MCF 10A (cell line): ENCODE measurements at regions not wholly inside any gene's neighbourhood (a gene's known extent, or its start where the extent isn't known, plus 50 kb on each side); places are given as distances from the start of the nearest gene placed in this dataset.

Experiments used
- BruUV-seq: library from RNA; stranded (reverse); fragments of 400-500 nt; replicated peaks from 2 replicates; lab custom pipeline; 2021; lab: Mats Ljungman, UMichigan
- CTCF ChIA-PET: fragments of 300-600 bp; sonication (Branson Sonifier 250); formaldehyde crosslinking; extraction: SDS; loops from one replicate; lab custom pipeline; 2021; ENCODE audit warnings: antibody characterized with exemption, inconsistent platforms; lab: Yijun Ruan, JAX
- POLR2A ChIA-PET: fragments of 300-600, 350-650 bp; sonication (Branson Sonifier 250); formaldehyde crosslinking; extraction: SDS; loops from one replicate; lab custom pipeline; 2020; ENCODE audit warnings: antibody characterized with exemption, inconsistent platforms; lab: Yijun Ruan, JAX
- DNase-seq: peaks from one replicate; pipeline ENCODE4 v3.0.0-alpha.2; 2018; ENCODE audit not compliant: unreplicated experiment
- H3K27ac Mint-ChIP-seq: one replicate; pipeline ENCODE4 v1.8.0; 2022; ENCODE audit warnings: mild to moderate bottlenecking, low read depth, mixed read lengths; ENCODE audit not compliant: unreplicated experiment
- H3K27me3 Mint-ChIP-seq: one replicate; pipeline ENCODE4 v1.8.0; 2022; ENCODE audit warnings: mixed read lengths; ENCODE audit not compliant: insufficient read depth, unreplicated experiment
- H3K36me3 Mint-ChIP-seq: one replicate; pipeline ENCODE4 v1.8.0; 2022; ENCODE audit warnings: mild to moderate bottlenecking, moderate library complexity, mixed read lengths; ENCODE audit not compliant: insufficient read depth, unreplicated experiment
- H3K4me1 Mint-ChIP-seq: one replicate; pipeline ENCODE4 v1.8.0; 2022; ENCODE audit warnings: mixed read lengths; ENCODE audit not compliant: insufficient read depth, unreplicated experiment
- H3K4me3 Mint-ChIP-seq: one replicate; pipeline ENCODE4 v1.8.0; 2022; ENCODE audit warnings: mild to moderate bottlenecking, moderate library complexity, mixed read lengths; ENCODE audit not compliant: unreplicated experiment
- H3K9me3 Mint-ChIP-seq: one replicate; pipeline ENCODE4 v1.8.0; 2022; ENCODE audit warnings: mixed read lengths; ENCODE audit not compliant: unreplicated experiment
- intact Hi-C: fragments of 100-400 bp; cut with micrococcal nuclease; formaldehyde crosslinking; loops from 2 replicates; pipeline ENCODE4 v1.14.1; 2022
- TF ChIP-seq, protein P1 (sequence below): fragments of 200-600 bp; IDR thresholded peaks from one replicate; pipeline ENCODE4 v1.8.0; 2022; ENCODE audit warnings: antibody characterized with exemption, mild to moderate bottlenecking; ENCODE audit not compliant: unreplicated experiment

DNA sequence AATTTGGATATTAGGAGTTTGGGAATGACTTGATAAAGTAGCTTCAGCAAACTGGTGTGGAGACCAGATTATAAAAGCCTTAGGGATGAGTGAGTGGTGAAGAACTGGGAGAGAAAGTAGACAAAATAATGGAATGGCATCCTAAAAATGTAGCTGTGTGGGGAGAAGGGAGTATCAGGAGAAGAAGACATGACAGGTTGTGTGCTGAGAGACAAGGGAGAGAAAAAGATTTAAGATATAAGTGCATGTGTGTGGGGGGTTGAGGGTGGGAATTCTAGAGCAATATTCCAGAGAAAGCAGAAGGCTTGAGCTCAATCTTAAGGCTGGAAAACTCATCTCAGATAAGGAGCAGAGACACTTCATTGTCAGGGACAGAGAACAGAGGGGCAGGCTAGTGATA lies 159.5 kb downstream of the HNMT start:
- H3K27ac Mint-ChIP-seq, result no peak overlapping the region
- no peaks in the 10 kb centered on the region for H3K36me3 Mint-ChIP-seq
- ChIA-PET CTCF (no interaction called here), POLR2A (interaction anchor here (0.6 to 1.2 kb wide), 2 partner anchors 12 to 575 kb away, joined by 3 read pairs; no protein-coding TSS in a partner anchor)
- no peak overlapping the region for H3K4me3 Mint-ChIP-seq
- intact Hi-C loops, result no loop called here
- TF ChIP-seq, protein P1, sequence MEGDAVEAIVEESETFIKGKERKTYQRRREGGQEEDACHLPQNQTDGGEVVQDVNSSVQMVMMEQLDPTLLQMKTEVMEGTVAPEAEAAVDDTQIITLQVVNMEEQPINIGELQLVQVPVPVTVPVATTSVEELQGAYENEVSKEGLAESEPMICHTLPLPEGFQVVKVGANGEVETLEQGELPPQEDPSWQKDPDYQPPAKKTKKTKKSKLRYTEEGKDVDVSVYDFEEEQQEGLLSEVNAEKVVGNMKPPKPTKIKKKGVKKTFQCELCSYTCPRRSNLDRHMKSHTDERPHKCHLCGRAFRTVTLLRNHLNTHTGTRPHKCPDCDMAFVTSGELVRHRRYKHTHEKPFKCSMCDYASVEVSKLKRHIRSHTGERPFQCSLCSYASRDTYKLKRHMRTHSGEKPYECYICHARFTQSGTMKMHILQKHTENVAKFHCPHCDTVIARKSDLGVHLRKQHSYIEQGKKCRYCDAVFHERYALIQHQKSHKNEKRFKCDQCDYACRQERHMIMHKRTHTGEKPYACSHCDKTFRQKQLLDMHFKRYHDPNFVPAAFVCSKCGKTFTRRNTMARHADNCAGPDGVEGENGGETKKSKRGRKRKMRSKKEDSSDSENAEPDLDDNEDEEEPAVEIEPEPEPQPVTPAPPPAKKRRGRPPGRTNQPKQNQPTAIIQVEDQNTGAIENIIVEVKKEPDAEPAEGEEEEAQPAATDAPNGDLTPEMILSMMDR, result no peak
- no peak for DNase-seq
- no peaks in the 10 kb centered on the region for H3K27me3 Mint-ChIP-seq
- BruUV-seq, result no TSS peak
- no peaks in the 10 kb centered on the region for H3K4me1 Mint-ChIP-seq
- H3K9me3 Mint-ChIP-seq, result no peaks in the 10 kb centered on the region

DNA sequence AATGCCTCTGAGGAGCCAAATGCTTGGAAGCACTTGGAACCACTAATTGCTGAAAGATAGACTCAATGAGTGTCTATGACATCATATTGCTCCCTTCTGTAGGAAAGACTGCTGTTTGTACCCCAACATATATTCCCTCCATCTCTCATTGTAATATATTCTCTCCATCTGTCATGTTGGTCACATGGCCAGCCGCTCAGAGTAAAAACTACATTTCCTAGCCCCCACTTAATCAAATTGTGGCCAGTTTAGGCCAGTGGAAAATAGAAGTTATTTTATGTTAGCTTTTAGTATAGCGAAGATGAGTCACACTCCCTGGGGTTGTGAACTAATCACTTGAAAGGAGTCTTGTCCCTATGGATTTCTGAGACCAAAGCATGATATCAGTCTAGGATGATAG lies 160.2 kb downstream of the HNMT start:
- CTCF ChIA-PET, result no interaction called here

DNA sequence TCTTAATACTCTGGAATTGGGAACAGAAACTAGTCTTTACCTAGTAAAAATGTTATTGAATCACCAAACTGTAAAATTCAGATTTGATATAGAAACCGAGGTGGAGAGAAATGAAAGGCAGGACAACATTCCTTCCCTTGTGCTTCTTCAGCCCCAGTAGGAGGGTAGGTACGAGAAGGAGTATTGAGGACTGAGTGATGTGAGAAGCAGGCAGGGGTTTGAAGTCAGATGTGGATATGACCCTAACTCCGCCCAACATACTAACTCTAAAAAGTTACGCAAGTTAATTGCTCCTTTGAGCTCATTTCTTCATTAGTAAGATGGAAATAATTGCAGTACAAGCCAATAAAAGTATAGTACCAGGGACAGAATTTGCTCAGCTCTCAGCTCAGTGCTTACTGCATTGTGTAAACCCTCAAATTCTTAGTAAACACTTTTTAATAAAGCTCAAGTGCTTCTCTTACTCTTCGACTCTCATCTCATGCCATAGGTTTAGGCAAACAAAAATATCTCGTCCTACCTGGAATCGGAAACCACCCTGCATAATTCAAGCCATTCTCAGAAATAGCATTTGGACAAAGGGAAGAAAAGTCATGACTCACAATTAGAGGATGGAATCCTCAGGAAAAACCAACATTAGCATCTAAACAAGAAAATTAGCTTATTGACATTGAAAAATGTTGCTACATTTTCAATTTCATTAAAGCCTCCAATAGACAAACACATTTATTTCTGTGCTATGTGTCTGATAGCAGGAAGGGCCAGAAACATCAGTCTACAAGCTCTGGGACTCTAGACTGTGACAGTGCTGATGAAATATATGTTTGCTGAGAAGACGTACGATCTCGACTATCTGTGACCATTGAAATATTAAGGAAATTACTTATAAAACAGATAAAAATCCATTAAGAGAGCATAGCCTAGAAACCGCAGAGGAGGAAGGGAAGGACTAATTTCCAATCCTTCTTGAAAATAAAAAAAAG lies 161.3 kb downstream of the HNMT start:
- Mint-ChIP-seq H3K27me3 (no peaks in the 10 kb centered on the region), H3K4me3 (no peak overlapping the region), H3K27ac (no peak overlapping the region), H3K36me3 (no peaks in the 10 kb centered on the region), H3K9me3 (no peaks in the 10 kb centered on the region), H3K4me1 (no peaks in the 10 kb centered on the region)
- ChIA-PET POLR2A (interaction anchor here (0.6 kb wide), 1 partner anchor 32 kb away, joined by 3 read pairs; no protein-coding TSS in a partner anchor), CTCF (interaction anchor here (0.6 kb wide), 1 partner anchor 37 kb away, joined by 3 read pairs; no protein-coding TSS in a partner anchor)
- no peak for DNase-seq
- intact Hi-C loops, result no loop called here
- TF ChIP-seq, protein P1, result no peak
- no TSS peak for BruUV-seq

More for the DNA sequence above, 160.2 kb downstream of the HNMT start:
- Mint-ChIP-seq H3K27me3 (no peaks in the 10 kb centered on the region), H3K4me3 (no peak overlapping the region), H3K9me3 (no peaks in the 10 kb centered on the region), H3K36me3 (no peaks in the 10 kb centered on the region), H3K27ac (no peak overlapping the region), H3K4me1 (no peaks in the 10 kb centered on the region)
- DNase-seq, result no peak
- POLR2A ChIA-PET, result interaction anchor here (1.2 kb wide), 1 partner anchor 11 kb away, joined by 3 read pairs; no protein-coding TSS in a partner anchor
- BruUV-seq, result no TSS peak
- TF ChIP-seq, protein P1, result no peak
- intact Hi-C loops, result no loop called here

DNA sequence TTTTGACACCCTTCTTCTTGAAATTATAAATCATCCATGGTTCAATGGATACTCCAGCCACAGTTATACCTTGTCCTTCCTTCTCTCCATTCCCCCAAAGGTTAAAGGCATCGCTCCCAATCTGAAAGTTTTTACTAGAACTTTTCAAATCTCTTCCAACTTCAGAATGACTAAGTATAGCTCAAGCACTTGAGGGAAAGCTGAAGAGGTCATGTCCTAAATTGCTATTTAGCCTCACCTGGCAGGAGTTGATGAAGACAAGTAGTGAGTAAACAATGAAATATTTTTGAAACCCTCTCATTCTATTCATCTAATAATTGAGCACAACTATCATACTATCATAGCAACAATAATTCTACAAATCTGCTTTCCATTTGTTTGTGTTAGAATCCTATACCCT lies 167.8 kb downstream of the HNMT start:
- no peaks in the 10 kb centered on the region for H3K36me3 Mint-ChIP-seq
- ChIA-PET CTCF (interaction anchor here (0.5 to 0.6 kb wide), 2 partner anchors 211 to 596 kb away, joined by 3 to 5 read pairs; no protein-coding TSS in a partner anchor), POLR2A (no interaction called here)
- intact Hi-C loops, result no loop called here
- no peaks in the 10 kb centered on the region for H3K27me3 Mint-ChIP-seq
- H3K27ac Mint-ChIP-seq, result no peak overlapping the region
- no peak for DNase-seq
- H3K9me3 Mint-ChIP-seq, result no peaks in the 10 kb centered on the region
- TF ChIP-seq, protein P1, result no peak
- no TSS peak for BruUV-seq
- no peaks in the 10 kb centered on the region for H3K4me1 Mint-ChIP-seq
- no peak overlapping the region for H3K4me3 Mint-ChIP-seq
